Epithelial cell of esophagus (primary cell): ENCODE measurements at regions not wholly inside any gene's neighbourhood (a gene's known extent, or its start where the extent isn't known, plus 50 kb on each side); places are given as distances from the start of the nearest gene placed in this dataset.
"Not testable (repeated sequence)": the region's sequence is repeated elsewhere in the genome, so short reads cannot be mapped to it uniquely, and the experiment has no call there.

Experiments used
- DNase-seq: peaks from one replicate; pipeline ENCODE4 v3.0.0; 2010; ENCODE audit warnings: low read depth
- H3K4me3 ChIP-seq: 2 replicates; pipeline ENCODE4 v1.5.1; 2011; ENCODE audit warnings: mild to moderate bottlenecking, low read length, control low read depth
- TF ChIP-seq, protein P1 (sequence below): IDR thresholded peaks from 2 replicates; pipeline ENCODE4 v1.5.1; 2011; ENCODE audit warnings: low read depth, mild to moderate bottlenecking, low read length, control low read depth, inconsistent platforms; ENCODE audit not compliant: insufficient read depth; ENCODE audit errors: missing control alignments

DNA sequence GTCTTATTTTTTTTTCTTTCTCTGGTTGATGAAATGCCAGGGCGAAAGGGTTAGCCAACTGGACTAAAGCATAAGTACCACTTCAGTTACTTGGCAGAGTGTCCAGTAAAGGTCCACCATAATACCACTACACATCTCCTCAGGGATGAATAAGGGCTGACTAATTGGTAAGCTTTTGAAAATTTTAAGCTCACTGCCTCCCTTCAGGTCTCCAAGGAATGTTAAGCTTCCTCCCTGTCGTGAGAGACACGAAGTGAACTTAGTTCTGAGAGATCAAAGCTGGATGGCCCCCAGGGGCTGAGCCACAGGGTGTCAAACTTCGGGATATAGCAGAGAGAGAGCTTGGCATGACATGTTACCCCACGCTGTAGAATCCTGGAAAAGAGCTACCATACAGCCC lies 111.4 kb downstream of the VSIG4 start:
- DNase-seq: peak; percentile 2
- TF ChIP-seq, protein P1, sequence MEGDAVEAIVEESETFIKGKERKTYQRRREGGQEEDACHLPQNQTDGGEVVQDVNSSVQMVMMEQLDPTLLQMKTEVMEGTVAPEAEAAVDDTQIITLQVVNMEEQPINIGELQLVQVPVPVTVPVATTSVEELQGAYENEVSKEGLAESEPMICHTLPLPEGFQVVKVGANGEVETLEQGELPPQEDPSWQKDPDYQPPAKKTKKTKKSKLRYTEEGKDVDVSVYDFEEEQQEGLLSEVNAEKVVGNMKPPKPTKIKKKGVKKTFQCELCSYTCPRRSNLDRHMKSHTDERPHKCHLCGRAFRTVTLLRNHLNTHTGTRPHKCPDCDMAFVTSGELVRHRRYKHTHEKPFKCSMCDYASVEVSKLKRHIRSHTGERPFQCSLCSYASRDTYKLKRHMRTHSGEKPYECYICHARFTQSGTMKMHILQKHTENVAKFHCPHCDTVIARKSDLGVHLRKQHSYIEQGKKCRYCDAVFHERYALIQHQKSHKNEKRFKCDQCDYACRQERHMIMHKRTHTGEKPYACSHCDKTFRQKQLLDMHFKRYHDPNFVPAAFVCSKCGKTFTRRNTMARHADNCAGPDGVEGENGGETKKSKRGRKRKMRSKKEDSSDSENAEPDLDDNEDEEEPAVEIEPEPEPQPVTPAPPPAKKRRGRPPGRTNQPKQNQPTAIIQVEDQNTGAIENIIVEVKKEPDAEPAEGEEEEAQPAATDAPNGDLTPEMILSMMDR: no peak
- no peak overlapping the region for H3K4me3 ChIP-seq

DNA sequence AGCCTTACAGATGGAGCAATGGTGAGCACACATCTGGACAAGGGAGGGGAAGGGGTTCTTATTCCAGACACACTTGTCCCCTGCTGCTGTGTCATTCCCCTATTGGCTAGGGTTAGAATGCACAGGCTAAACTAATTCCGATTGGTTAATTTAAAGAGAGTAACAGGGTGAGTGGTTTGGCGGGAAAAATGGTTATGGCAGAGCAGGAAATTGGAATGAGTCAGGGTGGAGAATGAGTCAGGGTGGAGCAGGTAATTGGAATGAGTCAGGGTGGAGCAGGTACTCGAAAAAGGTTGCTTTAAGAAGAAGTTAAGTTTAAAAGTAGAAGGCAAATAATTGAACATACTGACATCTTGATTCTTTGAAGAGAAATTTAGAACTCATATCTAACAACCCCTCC lies 112.5 kb downstream of the VSIG4 start:
- peak; percentile 30 for DNase-seq
- H3K4me3 ChIP-seq: not testable (repeated sequence)

DNA sequence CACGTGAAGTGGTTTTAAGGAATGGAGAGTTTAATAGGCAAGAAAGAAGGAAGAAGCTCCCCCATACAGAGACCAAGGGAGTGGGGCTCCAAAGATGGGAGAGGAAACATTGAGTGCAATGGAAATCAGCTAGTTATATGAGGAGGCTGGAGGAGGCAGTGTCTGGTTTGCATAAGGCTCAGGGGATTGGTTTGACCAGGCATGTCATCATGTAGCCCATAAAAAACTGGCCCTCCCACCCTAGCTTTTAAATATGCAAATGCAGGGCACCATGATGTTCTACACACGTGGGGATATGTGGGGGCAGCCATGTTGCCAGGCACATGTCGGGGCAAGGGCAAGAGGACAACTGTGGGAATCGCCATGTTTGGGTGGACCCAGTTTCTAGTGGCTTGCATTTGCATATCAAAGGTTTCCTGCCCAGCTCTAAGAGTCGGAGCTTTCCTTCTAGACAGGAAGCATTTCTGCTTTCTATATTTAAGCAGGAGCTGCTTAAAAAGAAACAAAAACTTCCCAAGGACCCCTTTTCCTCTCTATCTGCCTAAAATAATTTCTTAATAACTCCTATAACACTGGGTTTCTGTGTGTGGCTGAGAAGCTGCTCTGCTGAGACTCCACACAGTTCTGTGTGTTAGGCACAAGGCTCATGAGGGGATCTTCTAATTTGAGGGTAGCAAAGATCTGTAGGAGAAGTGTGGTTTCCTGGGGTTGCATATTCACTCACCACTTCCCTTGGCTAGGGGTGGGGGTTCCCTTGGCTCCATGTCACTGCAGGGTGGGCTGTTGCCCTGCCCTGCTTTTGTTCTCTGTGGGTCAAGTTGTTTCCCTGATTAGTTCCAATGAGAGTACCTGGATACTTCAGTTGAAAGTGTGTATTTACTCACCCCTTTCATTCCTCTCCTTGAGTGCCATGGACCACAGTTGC lies 113.5 kb downstream of the VSIG4 start:
- H3K4me3 ChIP-seq: no peak overlapping the region
- TF ChIP-seq, protein P1: no peak
- DNase-seq: no peak

DNA sequence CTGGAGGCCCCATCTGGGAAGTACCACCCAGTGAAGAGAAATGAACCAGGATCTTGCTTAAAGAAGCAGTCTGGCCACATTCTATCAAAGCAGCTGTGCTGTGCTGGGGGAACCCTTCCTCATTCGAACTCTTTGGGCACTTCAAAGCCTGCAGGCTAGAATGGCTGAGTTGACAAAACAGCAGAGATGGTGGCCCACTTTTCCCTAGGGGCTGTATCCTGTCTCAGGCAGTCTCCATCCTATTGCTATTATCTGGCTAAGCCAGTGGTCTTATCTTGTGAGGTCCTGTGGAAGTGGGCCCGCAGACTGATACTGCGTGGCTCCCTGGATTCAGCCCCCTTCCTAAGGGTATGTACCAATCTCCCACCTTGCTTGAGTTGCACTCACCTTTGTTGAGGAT lies 114.3 kb downstream of the VSIG4 start:
- H3K4me3 ChIP-seq: no peak overlapping the region
- DNase-seq: no peak
- TF ChIP-seq, protein P1: no peak

DNA sequence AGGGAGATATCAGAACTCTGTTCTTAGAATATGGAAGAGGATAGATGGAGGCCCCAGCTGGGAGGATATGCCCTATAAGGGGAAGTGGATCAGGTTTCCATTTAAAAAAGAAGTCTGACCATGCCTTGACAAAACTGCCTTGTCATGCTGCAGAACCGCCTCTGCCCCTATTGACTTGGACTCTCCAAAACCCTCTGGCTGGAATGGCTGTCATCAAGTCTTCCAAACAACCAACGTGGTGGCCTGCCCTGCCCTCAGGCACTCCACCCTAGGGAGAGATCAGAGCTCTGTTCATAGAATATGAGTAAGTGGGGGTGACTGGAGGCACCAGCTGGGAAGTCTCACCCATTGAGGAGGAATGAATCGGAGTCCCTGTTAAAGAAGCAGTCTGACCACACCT lies 114.9 kb downstream of the VSIG4 start:
- DNase-seq: peak; percentile 84
- no peak overlapping the region for H3K4me3 ChIP-seq
- TF ChIP-seq, protein P1: no peak

DNA sequence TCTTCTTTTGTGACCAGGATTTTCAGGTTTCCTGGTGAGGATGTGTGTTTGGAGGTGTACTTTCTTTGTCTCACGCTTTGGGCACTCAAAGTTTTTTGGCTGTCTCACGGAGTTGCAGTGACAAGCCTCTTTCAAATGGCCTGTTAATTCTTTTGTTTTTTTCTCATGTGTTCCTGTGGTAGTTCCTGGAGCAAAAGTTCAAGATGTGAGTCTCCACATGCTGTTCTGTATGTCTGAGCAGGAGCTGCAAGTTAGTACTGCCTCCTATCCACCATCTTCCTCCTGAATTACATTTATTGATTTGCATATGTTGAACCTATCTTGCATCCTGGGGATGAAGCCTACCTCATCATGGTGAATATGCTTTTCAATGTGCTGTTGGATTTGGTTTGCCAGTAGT lies 118.5 kb downstream of the VSIG4 start:
- TF ChIP-seq, protein P1: no peak
- no peak overlapping the region for H3K4me3 ChIP-seq
- peak; percentile 20 for DNase-seq

DNA sequence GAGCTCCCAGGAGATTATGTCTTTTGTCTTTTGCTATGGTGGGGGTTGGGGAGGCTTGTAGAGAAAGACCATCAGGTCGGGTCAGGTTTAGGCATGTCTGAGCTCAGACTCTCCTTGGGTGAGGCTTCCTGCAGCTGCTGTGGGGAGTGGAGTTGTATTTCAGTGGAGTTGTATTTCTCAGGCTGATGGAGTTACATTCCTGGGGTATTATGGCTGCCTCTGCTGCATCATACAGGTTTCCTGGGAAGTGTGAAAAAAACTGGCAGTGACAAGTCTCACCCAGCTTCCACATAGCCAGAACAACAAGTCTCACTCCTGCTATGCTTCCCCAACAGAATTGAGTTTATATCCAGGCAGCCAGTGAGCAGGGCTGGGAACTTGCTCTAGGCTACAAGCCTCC lies 119.3 kb downstream of the VSIG4 start:
- H3K4me3 ChIP-seq: no peak overlapping the region
- TF ChIP-seq, protein P1: no peak
- peak; percentile 95 for DNase-seq
